HEK293 (cell line): ENCODE measurements at regions not wholly inside any gene's neighbourhood (a gene's known extent, or its start where the extent isn't known, plus 50 kb on each side); places are given as distances from the start of the nearest gene placed in this dataset.

ENCODE experiments used
- CTCF ChIA-PET: fragments of 350-600 bp; formaldehyde crosslinking; extraction: SDS; loops from one replicate; lab custom pipeline; 2021; ENCODE audit warnings: antibody characterized with exemption; lab: Yijun Ruan, JAX
- POLR2A ChIA-PET: fragments of 300-600 bp; formaldehyde crosslinking; extraction: SDS; loops from one replicate; lab custom pipeline; 2020; ENCODE audit warnings: antibody characterized with exemption, inconsistent platforms; lab: Yijun Ruan, JAX
- H3K27ac ChIP-seq: fragments of 200-500 bp; sonication (Bioruptor generic); 2 replicates; pipeline ENCODE4 v1.5.1; 2014; ENCODE audit warnings: low read depth, low read length, control low read depth, inconsistent platforms; ENCODE audit errors: extremely low read depth
- H3K36me3 ChIP-seq, 2 experiments: fragments of 200-500 bp in 1 of 2; sonication (Bioruptor generic) in 1 of 2; 1 replicate in 1 of 2; 2 replicates in 1 of 2; pipeline ENCODE4 v1.5.1; 2014 to 2017; ENCODE audit warnings: inconsistent platforms in 2 of 2, low read length in 2 of 2; ENCODE audit not compliant: control insufficient read depth in 2 of 2, insufficient read depth in 1 of 2
- H3K4me1 ChIP-seq: fragments of 200-500 bp; sonication (Bioruptor generic); 2 replicates; pipeline ENCODE4 v1.5.1; 2014; ENCODE audit warnings: mild to moderate bottlenecking, low read length, inconsistent platforms; ENCODE audit not compliant: control insufficient read depth, insufficient read depth
- H3K4me3 ChIP-seq: 2 replicates; pipeline ENCODE4 v1.5.1; 2011; ENCODE audit warnings: low read depth, mild to moderate bottlenecking, control low read depth, low read length, moderate library complexity
- H3K9me3 ChIP-seq: fragments of 200-500 bp; sonication (Bioruptor generic); 2 replicates; pipeline ENCODE4 v1.5.1; 2014; ENCODE audit warnings: low read depth, low read length, inconsistent platforms; ENCODE audit not compliant: control insufficient read depth, insufficient read depth
- ZNF112 ChIP-seq: fragments of 450-650 bp; formaldehyde crosslinking; IDR thresholded peaks from 2 replicates; pipeline ENCODE4 v1.5.0; 2017; ENCODE audit warnings: missing biosample characterization, missing genetic modification characterization
- ZNF184 ChIP-seq: fragments of 450-650 bp; IDR thresholded peaks from 2 replicates; pipeline ENCODE4 v1.5.1; 2018; ENCODE audit warnings: missing biosample characterization, mild to moderate bottlenecking, missing genetic modification characterization
- ZNF202 ChIP-seq: fragments of 450-650 bp; formaldehyde crosslinking; IDR thresholded peaks from 2 replicates; pipeline ENCODE4 v1.5.1; 2016; ENCODE audit warnings: missing biosample characterization, missing genetic modification characterization, borderline replicate concordance
- ZNF239 ChIP-seq: fragments of 450-650 bp; formaldehyde crosslinking; IDR thresholded peaks from 2 replicates; pipeline ENCODE4 v1.5.1; 2016; ENCODE audit warnings: missing biosample characterization, missing genetic modification characterization
- ZNF24 ChIP-seq: fragments of 450-650 bp; formaldehyde crosslinking; IDR thresholded peaks from 2 replicates; pipeline ENCODE4 v1.5.1; 2016; ENCODE audit warnings: missing biosample characterization, missing genetic modification characterization
- ZNF292 ChIP-seq: fragments of 450-650 bp; formaldehyde crosslinking; IDR thresholded peaks from 2 replicates; pipeline ENCODE4 v1.5.1; 2016; ENCODE audit warnings: low read depth, missing biosample characterization, missing genetic modification characterization, borderline replicate concordance
- ZNF311 ChIP-seq: fragments of 450-650 bp; formaldehyde crosslinking; IDR thresholded peaks from 2 replicates; pipeline ENCODE4 v1.5.1; 2017; ENCODE audit warnings: missing biosample characterization, missing genetic modification characterization, borderline replicate concordance
- ZNF501 ChIP-seq: fragments of 450-650 bp; formaldehyde crosslinking; IDR thresholded peaks from 2 replicates; pipeline ENCODE4 v1.5.1; 2016; ENCODE audit warnings: missing biosample characterization, missing genetic modification characterization
- ZNF555 ChIP-seq: fragments of 450-650 bp; formaldehyde crosslinking; conservative IDR thresholded peaks from 2 replicates; pipeline ENCODE4 v1.5.1; 2017; ENCODE audit warnings: missing biosample characterization, mild to moderate bottlenecking, missing genetic modification characterization, inconsistent platforms
- ZNF664 ChIP-seq: fragments of 450-650 bp; formaldehyde crosslinking; IDR thresholded peaks from 2 replicates; pipeline ENCODE4 v1.5.1; 2016; ENCODE audit warnings: missing biosample characterization, missing genetic modification characterization
- ZNF677 ChIP-seq: fragments of 450-650 bp; IDR thresholded peaks from 2 replicates; pipeline ENCODE4 v1.5.0; 2018; ENCODE audit warnings: missing biosample characterization, mild to moderate bottlenecking, missing genetic modification characterization, moderate library complexity
- ZSCAN30 ChIP-seq: fragments of 450-650 bp; IDR thresholded peaks from 2 replicates; pipeline ENCODE4 v1.5.1; 2018; ENCODE audit warnings: missing biosample characterization, mild to moderate bottlenecking, missing genetic modification characterization, moderate library complexity
- TF ChIP-seq, protein P1 (sequence below): fragments of 450-650 bp; formaldehyde crosslinking; IDR thresholded peaks from 2 replicates; pipeline ENCODE4 v1.5.1; 2017; ENCODE audit warnings: missing biosample characterization, missing genetic modification characterization
- TF ChIP-seq, protein P2 (sequence below): sonication (generic); formaldehyde crosslinking; IDR thresholded peaks from 2 replicates; pipeline ENCODE4 v1.8.1; 2022; ENCODE audit warnings: mild to moderate bottlenecking, moderate library complexity, missing genetic modification reagents
- TF ChIP-seq, protein P3 (sequence below): fragments of 450-650 bp; formaldehyde crosslinking; IDR thresholded peaks from 2 replicates; pipeline ENCODE4 v1.5.1; 2017; ENCODE audit warnings: missing biosample characterization, missing genetic modification characterization
- TF ChIP-seq, protein P4 (sequence below): fragments of 450-650 bp; formaldehyde crosslinking; IDR thresholded peaks from 2 replicates; pipeline ENCODE4 v1.5.1; 2016; ENCODE audit warnings: missing biosample characterization, missing genetic modification characterization
- TF ChIP-seq, protein P5 (sequence below): fragments of 450-650 bp; formaldehyde crosslinking; IDR thresholded peaks from 2 replicates; pipeline ENCODE4 v1.5.1; 2016; ENCODE audit warnings: missing biosample characterization, missing genetic modification characterization, borderline replicate concordance
- TF ChIP-seq, protein P6 (sequence below): fragments of 450-650 bp; formaldehyde crosslinking; IDR thresholded peaks from 2 replicates; pipeline ENCODE4; 2016; ENCODE audit warnings: missing biosample characterization, missing genetic modification characterization

DNA sequence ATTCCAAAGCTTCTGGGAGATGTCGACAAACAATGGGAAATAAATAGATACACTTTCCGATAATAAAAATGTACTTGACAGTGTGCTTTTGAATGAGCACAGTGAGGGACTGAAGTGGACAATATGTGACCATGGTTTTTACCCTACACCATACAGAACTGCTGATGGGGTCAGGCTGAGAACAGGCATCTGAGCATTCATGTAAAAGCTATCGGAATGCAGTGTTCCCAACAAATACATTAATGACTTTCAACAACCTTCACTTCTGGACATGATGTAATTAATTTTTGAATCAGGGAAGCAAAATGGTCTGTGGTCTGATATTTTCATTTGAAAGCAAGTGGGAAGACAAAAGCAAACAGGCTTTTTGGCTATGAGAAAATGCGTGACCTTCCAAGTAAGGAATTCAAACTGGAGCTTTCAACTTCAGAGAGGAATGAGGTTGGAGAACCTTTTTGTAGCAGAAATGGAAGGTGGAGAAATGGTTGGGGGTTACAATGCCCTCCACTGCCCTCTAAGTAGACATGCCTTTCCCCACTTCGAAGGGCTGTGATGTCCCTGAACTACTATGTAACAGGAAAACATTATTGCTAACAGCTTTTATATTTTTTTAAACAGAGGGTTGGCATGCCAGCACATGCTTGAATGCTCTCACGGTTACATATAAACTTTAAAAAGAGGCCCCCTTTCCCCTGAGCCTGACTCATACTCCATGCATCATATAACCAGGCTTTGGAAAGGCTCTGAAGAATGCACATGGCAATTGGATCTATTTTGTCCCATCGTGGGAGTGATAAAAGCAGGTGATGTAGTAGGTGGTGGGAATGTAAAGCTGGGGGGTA is 203.5 kb upstream of the CITED2 start (continued):
- TF ChIP-seq ZNF677 (tag by site-specific recombination) (no peak), ZNF239 (tag by site-specific recombination) (no peak), ZNF184 (tag by site-specific recombination) (no peak)
- TF ChIP-seq, protein P1, sequence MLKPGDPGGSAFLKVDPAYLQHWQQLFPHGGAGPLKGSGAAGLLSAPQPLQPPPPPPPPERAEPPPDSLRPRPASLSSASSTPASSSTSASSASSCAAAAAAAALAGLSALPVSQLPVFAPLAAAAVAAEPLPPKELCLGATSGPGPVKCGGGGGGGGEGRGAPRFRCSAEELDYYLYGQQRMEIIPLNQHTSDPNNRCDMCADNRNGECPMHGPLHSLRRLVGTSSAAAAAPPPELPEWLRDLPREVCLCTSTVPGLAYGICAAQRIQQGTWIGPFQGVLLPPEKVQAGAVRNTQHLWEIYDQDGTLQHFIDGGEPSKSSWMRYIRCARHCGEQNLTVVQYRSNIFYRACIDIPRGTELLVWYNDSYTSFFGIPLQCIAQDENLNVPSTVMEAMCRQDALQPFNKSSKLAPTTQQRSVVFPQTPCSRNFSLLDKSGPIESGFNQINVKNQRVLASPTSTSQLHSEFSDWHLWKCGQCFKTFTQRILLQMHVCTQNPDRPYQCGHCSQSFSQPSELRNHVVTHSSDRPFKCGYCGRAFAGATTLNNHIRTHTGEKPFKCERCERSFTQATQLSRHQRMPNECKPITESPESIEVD = no peak
- TF ChIP-seq, protein P2, sequence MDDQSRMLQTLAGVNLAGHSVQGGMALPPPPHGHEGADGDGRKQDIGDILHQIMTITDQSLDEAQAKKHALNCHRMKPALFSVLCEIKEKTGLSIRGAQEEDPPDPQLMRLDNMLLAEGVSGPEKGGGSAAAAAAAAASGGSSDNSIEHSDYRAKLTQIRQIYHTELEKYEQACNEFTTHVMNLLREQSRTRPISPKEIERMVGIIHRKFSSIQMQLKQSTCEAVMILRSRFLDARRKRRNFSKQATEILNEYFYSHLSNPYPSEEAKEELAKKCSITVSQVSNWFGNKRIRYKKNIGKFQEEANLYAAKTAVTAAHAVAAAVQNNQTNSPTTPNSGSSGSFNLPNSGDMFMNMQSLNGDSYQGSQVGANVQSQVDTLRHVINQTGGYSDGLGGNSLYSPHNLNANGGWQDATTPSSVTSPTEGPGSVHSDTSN (CRISPR knock-in tag) = no peak
- TF ChIP-seq, protein P3, sequence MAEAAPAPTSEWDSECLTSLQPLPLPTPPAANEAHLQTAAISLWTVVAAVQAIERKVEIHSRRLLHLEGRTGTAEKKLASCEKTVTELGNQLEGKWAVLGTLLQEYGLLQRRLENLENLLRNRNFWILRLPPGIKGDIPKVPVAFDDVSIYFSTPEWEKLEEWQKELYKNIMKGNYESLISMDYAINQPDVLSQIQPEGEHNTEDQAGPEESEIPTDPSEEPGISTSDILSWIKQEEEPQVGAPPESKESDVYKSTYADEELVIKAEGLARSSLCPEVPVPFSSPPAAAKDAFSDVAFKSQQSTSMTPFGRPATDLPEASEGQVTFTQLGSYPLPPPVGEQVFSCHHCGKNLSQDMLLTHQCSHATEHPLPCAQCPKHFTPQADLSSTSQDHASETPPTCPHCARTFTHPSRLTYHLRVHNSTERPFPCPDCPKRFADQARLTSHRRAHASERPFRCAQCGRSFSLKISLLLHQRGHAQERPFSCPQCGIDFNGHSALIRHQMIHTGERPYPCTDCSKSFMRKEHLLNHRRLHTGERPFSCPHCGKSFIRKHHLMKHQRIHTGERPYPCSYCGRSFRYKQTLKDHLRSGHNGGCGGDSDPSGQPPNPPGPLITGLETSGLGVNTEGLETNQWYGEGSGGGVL (tag by site-specific recombination) = 0 out of 2 replicates have a peak, but pooled peaks have one; percentile 19

DNA sequence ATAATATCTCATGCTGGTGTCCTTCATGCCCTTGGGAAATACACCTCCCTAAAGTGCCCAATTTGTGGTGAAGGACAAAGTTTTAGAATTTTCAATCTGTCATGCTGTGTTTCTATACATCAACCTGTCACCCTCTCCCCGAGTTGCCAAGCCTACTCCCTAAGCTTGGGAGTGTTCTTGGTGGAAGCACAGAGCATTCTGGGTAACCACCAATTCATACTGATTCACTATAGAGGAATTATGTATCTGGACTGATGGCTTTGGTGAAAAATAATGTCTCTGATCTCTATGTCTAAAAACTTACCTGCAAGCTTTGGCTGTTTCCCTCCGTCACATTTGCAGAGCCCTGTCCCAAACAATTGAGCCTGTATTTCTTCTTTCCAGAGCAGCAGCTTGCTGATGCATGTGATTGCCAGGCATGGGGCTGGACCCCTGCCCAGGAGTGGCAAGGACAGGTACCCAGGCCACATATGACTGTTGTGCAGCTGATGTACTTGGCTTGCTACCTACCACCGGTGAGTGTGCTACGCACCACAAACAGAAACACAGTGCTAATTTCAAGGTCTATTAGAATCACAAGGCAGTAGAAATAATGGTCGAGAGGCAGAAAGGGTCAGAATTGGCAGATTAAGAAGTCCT is 202.8 kb upstream of the CITED2 start:
- ChIA-PET POLR2A (interaction anchor here (1.3 to 2.0 kb wide), 2 partner anchors 11 to 203 kb away, joined by 5 to 6 read pairs; partner anchors contain the start of gene CITED2), CTCF (no interaction called here)
- Histone ChIP-seq H3K4me3 (no peak overlapping the region), H3K27ac (no peak overlapping the region), H3K9me3 (no peaks in the 10 kb centered on the region), H3K36me3 (no peaks in the 10 kb centered on the region), H3K4me1 (no peaks in the 10 kb centered on the region)
- TF ChIP-seq ZSCAN30 (tag by site-specific recombination) (no peak), ZNF184 (tag by site-specific recombination) (no peak), ZNF664 (no peak), ZNF311 (tag by site-specific recombination) (no peak), ZNF202 (no peak), ZNF112 (no peak), ZNF555 (tag by site-specific recombination) (no peak), ZNF292 (tag by site-specific recombination) (no peak), ZNF501 (tag by site-specific recombination) (no peak), ZNF24 (tag by site-specific recombination) (no peak)
- TF ChIP-seq, protein P4, sequence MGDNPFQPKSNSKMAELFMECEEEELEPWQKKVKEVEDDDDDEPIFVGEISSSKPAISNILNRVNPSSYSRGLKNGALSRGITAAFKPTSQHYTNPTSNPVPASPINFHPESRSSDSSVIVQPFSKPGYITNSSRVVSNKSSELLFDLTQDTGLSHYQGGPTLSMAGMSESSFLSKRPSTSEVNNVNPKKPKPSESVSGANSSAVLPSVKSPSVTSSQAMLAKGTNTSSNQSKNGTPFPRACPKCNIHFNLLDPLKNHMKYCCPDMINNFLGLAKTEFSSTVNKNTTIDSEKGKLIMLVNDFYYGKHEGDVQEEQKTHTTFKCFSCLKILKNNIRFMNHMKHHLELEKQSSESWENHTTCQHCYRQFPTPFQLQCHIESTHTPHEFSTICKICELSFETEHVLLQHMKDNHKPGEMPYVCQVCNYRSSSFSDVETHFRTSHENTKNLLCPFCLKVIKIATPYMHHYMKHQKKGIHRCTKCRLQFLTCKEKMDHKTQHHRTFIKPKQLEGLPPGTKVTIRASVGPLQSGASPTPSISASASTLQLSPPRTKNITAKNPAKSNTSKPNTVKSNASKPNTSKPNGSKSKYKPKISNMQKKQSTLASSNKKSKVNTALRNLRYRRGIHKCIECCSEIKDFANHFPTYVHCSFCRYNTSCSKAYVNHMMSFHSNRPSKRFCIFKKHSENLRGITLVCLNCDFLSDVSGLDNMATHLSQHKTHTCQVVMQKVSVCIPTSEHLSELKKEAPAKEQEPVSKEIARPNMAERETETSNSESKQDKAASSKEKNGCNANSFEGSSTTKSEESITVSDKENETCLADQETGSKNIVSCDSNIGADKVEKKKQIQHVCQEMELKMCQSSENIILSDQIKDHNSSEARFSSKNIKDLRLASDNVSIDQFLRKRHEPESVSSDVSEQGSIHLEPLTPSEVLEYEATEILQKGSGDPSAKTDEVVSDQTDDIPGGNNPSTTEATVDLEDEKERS (tag by site-specific recombination) = no peak
- TF ChIP-seq, protein P5, sequence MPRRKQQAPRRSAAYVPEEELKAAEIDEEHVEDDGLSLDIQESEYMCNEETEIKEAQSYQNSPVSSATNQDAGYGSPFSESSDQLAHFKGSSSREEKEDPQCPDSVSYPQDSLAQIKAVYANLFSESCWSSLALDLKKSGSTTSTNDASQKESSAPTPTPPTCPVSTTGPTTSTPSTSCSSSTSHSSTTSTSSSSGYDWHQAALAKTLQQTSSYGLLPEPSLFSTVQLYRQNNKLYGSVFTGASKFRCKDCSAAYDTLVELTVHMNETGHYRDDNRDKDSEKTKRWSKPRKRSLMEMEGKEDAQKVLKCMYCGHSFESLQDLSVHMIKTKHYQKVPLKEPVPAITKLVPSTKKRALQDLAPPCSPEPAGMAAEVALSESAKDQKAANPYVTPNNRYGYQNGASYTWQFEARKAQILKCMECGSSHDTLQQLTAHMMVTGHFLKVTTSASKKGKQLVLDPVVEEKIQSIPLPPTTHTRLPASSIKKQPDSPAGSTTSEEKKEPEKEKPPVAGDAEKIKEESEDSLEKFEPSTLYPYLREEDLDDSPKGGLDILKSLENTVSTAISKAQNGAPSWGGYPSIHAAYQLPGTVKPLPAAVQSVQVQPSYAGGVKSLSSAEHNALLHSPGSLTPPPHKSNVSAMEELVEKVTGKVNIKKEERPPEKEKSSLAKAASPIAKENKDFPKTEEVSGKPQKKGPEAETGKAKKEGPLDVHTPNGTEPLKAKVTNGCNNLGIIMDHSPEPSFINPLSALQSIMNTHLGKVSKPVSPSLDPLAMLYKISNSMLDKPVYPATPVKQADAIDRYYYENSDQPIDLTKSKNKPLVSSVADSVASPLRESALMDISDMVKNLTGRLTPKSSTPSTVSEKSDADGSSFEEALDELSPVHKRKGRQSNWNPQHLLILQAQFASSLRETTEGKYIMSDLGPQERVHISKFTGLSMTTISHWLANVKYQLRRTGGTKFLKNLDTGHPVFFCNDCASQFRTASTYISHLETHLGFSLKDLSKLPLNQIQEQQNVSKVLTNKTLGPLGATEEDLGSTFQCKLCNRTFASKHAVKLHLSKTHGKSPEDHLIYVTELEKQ (tag by site-specific recombination) = no peak
- TF ChIP-seq, protein P6, sequence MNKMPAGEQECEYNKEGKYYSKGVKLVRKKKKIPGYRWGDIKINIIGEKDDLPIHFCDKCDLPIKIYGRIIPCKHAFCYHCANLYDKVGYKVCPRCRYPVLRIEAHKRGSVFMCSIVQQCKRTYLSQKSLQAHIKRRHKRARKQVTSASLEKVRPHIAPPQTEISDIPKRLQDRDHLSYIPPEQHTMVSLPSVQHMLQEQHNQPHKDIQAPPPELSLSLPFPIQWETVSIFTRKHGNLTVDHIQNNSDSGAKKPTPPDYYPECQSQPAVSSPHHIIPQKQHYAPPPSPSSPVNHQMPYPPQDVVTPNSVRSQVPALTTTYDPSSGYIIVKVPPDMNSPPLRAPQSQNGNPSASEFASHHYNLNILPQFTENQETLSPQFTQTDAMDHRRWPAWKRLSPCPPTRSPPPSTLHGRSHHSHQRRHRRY (tag by site-specific recombination) = no peak
- TF ChIP-seq, protein P2 (CRISPR knock-in tag) = no peak
